HG02938 (cell line): ENCODE measurements at regions not wholly inside any gene's neighbourhood (a gene's known extent, or its start where the extent isn't known, plus 50 kb on each side); places are given as distances from the start of the nearest gene placed in this dataset.
"Not testable (repeated sequence)": the region's sequence is repeated elsewhere in the genome, so short reads cannot be mapped to it uniquely, and the experiment has no call there.

Experiments used
- ATAC-seq: cut with Tn5 transposase; IDR thresholded peaks from one replicate; pipeline ENCODE4 v1.9.1; 2021; ENCODE audit warnings: mild to moderate bottlenecking, moderate library complexity; ENCODE audit not compliant: unreplicated experiment

DNA sequence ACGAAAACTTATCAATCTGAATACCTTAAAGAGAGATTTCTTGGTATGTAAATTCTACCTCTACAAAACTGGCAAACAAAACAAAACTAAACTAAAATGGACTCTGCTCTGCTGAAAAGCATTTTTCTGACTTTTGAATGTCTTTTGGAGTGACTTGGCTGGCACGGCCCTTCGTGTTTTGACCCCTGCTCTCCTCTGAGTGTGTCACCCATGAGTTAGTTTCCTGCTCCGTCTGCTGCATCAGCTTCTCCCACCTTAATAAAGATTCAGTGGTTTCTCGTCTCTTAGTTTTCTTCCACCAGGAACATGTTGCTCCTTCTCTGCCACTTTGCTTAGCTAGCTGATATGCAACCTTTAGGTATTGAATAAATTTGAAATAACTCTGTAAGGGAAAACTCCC, 1084.0 kb upstream of the CDH18 start:
- no peak for ATAC-seq

DNA sequence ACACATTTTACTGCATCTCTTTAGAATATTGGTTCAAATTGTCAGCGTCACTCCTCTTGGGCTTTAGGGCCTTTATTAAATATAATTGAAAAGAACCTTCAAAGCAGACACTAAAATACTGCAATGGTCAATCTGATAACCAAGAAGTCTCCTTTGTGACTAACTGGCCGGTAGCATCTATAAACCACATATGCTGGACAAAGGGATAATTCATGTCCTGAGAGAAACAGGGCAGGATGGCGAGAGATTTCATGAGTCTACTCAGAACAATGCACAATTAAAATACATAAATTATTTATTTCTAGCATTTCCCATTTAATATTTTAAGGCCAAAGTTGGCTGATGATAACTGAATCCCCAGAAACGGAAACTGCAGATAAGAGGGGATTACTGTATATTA, 1083.4 kb upstream of the CDH18 start:
- no peak for ATAC-seq

DNA sequence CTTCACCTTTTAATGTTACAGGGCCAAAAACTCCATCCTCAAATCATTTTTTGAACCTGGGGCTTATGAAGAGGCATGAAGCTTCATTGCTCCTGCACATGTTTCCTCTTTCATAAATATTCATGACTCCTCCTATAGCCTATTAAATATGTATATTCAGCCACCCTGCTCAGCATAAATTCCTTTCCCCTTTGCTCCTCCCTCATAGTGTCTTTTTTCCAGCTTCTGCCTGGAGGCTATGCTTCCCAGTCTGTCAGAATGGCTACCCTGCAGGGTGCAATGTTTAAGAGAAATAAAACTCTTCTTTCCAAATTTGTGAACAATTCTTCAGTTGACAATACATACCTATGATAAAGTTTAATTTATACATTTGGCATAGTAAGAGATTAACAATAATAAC, 1082.9 kb upstream of the CDH18 start:
- no peak for ATAC-seq

DNA sequence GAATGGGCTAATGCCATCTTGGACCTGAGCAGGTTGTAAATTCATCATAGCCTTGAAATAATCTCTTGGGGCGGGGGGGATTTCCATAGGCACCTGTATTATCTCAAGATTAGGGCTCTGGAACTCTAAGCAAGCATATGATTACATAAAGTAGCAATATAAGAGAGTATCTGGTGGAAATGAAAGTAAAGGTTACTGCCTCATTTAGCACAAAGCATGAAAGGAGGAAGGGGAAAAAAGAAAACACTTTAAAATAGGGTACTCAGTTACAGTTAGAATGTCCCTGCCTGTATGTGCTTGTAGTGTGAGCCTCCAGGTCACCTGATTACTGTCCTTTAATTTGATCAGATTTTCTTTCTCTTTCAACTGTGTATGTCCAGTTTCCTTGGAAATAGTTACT, 1079.7 kb upstream of the CDH18 start:
- no peak for ATAC-seq

DNA sequence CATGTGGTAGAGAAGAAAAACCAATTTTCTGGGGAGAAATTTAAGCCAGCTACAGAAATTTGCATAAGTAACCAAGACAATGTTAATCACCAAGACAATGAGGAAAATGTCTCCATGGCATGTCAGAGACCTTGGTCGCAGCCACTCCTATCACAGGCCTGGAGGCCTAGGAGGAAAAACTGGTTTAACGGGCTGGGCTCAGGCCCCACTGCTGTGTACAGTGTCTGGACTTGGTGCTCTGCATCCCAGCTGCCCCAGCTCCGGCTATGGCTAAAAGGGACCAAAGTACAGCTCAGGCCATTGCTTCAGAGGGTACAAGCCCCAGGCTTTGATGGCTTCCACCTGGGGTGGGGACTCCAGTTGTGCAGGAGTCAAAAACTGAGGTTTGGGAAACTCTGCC, 1075.1 kb upstream of the CDH18 start:
- no peak for ATAC-seq

DNA sequence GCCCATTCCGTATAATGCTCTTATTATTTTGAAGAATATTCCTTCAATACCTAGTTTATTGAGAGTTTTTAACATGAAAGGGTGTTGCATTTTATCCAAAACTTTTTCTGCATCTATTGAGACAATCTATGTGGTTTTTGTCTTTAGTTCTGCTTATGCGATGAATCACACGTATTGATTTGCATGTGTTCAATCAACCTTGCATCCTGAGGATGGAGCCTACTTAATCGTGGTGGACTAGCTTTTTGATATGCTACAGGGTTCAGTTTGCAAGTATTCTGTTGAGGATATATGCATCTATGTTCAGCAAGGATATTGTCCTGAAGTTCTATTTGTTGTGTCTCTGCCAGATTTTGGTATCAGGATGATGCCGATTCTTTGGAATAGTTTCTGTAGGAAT, 1070.3 kb upstream of the CDH18 start:
- peak; percentile 75 for ATAC-seq

DNA sequence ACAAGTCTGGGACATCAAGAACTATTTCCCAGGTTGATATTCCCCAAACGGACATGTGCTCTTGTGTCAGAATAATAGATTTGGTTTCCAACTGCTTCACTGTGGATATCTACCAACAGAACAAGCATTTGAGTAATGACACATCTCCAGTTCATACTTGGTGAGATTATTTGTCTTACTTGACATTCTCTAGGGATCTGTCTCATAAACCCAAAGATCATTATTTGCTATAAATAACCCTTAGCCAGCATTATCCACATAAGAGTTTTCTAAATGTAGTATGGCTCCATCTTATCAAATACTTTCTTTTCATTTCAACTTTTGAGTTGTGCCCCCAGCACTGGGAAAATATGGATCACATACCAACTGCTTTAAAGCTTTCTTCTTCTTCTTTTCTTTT, 1063.9 kb upstream of the CDH18 start:
- ATAC-seq = no peak

DNA sequence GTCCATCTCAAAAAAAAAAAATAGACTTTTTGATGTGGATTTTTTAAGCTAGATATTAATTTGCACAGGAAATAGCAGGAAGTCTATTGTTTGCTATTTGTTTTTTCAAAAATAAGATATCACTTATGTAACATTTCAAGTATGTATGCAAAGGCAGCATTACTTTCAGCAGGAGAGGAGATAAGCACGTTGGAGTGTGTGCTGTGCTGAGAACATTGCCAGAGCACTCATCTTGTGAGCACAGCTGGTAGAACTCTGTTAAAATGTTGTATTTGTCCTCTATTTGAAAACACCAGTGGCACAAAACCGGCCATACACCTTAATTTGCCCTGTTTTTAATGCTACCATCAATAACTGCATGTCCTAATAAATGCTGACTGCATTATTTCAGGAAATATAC, 1061.9 kb upstream of the CDH18 start:
- ATAC-seq = no peak

DNA sequence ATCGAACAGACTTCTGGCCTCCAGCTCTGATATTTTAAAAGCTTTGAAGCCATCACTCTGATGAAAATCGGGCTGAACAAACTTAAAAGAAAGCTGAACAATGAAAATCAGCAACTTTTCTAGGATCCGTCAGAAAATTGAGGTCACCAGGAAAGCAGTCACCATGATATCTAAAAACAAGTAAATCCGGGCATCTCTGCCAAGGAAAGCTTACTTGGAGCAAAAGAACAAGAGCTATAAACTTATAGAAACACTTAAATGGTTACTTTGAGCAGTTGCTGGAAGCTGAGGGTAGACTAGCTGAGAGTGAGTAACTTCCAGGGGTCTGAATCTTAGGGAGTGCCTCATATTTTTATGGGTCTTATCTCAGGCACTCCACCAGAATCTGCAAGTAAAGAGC, 1043.0 kb upstream of the CDH18 start:
- ATAC-seq = no peak

DNA sequence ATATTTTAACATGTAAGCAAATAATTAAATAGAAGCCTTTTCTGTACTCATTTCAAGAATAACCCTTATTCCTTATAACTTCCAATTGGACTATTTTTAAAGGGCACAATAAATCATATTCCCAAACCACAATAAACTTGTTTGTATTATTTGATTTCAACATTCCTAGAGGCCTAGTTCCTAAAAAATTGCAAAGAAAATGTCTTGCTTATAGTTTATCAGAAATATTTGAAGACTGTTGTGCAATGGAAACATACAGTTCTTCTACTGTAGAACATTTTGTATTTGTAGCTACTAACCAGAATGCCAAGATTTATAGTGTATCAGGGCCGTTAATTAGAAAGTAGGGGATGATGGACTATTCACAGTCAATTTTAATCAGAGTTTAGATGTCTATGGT, 1037.0 kb upstream of the CDH18 start:
- no peak for ATAC-seq

DNA sequence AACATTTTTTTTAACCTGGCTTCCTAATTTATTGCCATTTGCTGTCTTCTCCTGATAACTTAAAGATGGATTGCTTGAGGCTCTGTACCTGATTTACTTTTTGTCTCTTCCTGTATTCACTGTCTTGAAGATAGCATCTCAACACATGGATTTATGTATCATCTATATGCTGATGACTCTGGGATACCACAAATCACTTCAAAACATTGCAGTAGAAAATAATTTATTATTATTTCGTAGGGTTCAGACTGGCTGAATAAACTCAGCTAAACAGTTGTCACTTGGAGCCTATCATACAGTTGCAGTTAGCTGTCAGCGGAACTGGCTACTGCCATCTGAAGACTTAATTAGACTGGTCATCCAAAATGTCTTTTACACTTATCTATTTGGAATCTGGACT, 1025.2 kb upstream of the CDH18 start:
- ATAC-seq = no peak

DNA sequence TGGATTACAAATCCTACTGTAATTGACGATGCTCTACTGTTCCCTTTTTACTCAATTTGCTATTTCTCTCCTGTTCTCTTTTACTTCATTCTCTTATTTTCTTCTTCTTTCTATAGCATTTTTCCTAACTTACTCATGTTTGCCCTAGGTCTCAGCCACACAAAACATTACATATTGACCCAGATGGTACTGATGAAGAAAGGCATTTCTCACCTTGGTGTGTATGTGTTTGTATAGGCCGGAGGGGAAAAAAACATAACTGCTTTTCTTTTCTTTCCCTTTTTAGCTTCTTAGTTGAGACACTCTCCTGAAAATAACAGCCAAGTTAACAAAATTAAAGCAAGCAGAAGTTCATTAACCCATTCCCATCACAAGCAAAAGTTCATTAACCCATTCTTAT, 1019.8 kb upstream of the CDH18 start:
- ATAC-seq = no peak

DNA sequence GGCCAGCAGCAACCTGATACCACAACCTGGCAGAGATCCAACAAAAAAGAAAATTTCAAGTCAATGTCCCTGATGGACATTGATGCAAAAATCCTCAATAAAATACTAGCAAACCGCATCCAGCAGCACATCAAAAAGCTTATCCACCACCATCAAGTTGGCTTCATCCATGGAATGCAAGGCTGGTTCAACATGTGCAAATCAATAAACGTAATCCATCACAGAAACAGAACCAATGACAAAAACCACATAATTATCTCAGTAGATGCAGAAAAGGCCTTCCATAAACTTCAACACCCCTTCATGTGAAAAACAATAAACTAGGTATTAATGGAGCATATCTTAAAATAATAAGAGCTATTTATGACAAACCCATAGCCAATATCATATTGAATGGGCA, 1000.9 kb upstream of the CDH18 start:
- ATAC-seq = not testable (repeated sequence)

DNA sequence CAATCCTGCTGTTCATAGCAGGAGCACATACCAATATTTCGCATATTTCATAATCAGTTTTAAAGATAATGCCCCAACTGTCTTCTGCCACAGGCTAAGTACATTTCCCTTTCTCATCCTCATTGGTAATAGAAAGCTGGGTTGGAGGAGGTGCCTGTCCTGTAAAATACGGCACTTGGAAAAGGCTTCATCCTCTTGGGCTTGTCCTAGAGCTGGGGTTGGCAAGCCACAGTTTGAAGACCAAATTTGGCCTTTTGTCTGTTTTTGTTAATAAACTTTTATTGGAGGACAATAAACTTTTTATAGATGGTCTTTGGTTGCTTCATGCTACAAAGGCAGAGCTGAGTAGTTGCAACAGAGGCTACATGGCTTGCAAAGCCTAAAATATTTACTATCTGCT, 997.8 kb upstream of the CDH18 start:
- no peak for ATAC-seq

DNA sequence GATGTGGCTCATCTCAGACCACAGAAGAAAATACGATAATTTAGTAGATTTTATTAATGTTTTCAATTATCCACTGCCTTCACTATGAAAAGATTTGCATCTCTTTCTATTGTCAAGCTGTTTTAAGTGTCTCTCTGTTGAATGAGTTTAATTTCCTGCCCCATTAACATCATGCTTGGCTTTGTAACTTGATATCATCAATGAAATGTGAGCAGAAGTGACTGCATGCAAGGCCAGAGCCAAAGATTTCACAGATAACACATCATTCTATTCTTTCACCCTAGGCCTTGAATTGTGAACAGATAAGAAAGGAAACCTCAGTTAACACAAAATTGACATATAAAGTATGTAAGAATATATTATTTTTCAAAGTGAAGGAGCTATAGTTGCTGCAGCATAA, 986.4 kb upstream of the CDH18 start:
- ATAC-seq = no peak

DNA sequence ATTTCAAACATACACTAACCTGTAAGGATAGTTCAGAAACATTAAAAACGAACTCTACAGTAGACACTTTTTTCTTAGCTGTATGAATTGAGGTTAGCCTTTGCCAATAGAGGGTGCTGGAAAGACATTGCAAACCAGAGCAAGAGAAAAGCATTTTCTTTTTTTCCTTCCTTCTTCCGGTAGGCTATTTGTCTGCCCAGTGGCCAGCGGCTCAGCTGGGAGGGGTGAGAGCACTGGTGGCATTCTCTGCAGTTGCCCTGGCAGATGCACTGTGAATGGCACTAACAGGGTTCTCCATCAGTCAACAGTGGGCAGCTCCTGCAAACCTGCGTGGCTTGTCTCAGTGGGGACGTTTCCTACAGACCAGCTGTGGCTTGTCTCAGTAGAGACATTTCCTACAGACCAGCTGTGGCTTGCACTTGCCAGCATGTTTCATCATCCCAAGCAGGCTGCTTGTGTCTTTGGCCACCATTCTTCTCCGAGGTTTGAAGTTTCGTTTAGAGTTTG, 984.5 kb upstream of the CDH18 start:
- no peak for ATAC-seq

DNA sequence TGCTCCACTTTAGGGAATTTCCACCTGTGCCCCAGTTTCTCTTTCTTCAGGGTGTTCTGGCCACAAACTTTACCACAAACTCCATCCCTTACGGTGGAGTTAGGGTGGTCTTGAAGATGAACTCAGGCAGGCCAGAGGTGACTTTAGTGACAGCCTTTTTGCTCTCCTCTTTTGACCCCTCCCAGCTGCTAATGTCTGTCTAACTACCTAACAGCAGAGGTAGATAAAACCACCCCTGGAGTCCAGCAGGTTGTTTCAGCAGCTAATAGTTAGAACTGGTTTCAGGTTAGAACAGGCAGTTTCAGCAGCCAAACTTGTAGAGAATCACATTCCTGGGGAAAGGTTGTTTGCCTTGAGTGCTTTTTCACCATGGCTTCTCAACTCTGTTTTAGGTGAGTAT, 971.3 kb upstream of the CDH18 start:
- ATAC-seq = no peak

DNA sequence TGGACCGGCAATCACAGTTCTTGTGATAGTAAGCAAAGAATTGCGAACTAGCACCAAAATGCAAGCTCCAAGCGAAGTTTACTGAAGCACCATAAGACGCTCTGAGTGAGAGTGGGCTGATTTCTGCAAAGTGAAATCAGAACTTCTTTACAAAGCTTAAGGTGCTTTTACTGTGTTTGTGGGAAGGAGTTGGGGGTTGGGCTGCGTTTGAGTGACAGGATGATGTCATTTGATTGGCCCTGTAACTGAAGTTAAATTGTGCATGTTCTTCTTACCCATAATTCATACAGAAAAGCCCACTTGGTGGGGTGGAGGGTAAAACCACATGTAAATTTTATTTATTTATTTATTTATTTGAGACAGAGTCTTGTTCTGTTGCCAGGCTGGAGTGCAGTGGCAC, 970.6 kb upstream of the CDH18 start:
- ATAC-seq = no peak

DNA sequence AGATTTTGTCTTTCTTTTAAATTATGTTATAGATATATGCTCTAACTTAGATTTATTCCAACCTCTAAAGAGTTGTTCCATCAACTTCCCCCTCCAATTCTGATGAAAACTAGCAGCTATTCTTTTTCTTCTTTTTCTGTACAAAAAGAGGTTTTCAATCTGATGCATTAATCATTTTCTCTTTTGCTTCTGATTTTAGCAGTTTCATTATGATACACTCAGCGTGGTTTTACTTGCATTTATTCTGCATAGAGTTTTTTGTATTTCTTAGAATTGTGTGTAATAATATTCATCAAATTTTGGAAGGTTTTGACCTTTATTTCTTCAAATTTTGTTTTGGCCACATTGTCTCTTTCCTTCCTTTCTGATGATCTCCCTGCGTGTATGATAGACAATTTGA, 968.1 kb upstream of the CDH18 start:
- no peak for ATAC-seq

DNA sequence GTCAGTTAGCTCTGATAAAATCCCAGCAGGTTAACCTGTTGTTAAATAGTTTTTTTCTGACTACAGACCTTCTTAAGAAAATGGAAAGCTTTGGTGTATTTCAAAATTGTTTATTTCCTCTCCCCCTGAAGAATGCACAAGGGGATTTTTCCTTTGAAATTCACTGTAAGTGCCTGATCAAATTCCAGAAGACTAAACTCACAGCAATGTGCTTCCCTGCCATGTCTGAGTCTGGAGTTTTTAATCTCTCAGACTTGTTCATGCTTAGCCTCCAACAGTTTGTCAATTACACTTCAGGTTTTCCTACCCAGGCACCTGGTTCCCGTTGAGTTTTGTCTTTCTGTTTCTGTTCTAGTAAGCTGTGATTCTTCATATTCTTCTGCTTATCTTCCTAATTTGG, 961.6 kb upstream of the CDH18 start:
- ATAC-seq = no peak

DNA sequence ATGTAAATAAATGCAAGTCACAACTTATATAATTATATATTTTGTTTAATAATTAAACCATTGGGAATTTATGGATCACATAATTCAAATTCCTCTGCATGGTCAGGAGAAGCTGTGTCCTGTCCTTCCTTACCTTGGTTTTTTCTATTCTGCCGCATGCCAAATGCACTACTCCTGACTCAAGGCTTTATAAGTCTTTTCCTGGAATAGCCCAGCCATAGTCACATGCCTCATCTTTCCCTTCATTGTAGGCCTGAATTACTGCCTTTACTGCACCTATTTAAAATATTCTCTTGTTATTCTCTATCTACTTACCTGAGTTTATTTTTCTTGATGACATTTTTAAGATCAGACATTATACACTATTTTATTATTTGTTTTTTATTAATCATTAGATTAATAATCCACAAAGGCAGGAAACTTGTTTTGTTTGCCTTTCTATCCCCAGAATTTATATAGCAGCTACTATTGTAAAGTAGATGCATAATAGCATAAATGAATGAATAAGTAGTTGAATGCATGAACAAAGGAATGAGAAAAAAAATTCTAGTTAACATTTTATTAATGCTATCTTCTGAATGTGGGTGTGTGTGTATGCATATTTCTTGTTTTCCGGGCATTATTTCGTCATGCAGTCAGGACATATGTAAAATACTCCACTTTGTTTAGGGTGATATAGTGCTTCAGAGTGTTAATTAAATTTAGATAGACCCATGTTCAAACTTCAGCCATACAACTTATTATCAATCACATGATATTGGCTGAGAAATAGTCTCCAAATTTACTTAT, 955.4 kb upstream of the CDH18 start:
- not testable (repeated sequence) for ATAC-seq

DNA sequence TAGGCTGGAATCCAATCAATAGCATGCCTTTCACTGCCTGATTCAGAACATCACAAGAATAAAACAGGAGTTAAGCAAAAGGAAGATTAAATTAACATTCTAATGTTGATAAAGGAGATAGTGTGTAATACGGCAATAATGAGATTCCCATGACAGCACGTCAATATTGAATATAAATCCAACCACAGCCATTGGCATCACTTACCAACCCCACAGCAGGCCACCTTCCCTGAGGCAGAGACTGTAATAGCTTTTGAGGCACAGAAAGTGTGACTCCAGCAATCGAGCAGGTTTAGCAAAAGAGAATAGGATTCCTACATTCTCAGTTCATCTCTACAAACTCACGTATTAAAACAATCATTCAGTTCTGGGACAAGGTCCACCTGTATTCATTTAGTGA, 954.6 kb upstream of the CDH18 start:
- not testable (repeated sequence) for ATAC-seq

DNA sequence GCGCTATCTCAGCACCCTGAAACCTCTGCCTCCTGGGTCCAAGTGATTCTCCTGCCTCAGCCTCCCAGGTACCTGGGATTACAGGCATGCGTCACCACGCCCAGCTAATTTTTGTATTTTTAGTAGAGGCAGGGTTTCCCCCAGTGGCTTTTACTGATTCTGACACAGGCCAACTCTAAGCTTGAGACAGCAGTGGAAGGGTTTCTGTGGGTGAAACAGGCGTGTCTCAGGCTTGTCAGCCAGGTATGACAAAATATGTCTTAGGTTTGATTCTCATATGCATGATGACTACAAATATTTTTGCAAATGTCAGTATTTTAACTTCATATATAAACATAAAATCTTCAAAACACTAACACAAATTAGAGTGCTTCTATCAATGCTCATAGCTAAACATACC, 952.8 kb upstream of the CDH18 start:
- ATAC-seq = not testable (repeated sequence)
